ENCODE measurements at regions not wholly inside any gene's neighbourhood (a gene's known extent, or its start where the extent isn't known, plus 50 kb on each side); places are given as distances from the start of the nearest gene placed in this dataset.

- no peak overlapping the region for H3K56ac ChIP-seq (ENCODE audit: extremely low read depth, insufficient read depth, low read length)
- no peak overlapping the region for H2AFZ ChIP-seq (replicated peaks; ENCODE audit: low read length, poor library complexity)
- TF ChIP-seq POLR2A (IDR thresholded peaks at IDR 0.05; ENCODE audit: low read depth, low read length) (no peak), RFX5 (IDR thresholded peaks at IDR 0.05; ENCODE audit: low read depth, low read length) (no peak), MAFK (IDR thresholded peaks at IDR 0.05; ENCODE audit: low read depth, low read length) (no peak), NFE2L2 (IDR thresholded peaks at IDR 0.05; ENCODE audit: low read depth, low read length) (no peak), SMC3 (IDR thresholded peaks at IDR 0.05; ENCODE audit: low read depth, low read length) (no peak), CHD1 (IDR thresholded peaks at IDR 0.05; ENCODE audit: low read depth, low read length) (no peak), FOS (IDR thresholded peaks at IDR 0.05; ENCODE audit: low read depth, low read length) (no peak)
- H3K23ac ChIP-seq (ENCODE audit: low read depth, low read length) = no peak overlapping the region
- ChIA-PET CTCF (interaction anchor here (1.2 kb wide), 1 partner anchor 14 kb away, joined by 4 read pairs; no protein-coding TSS in a partner anchor), POLR2A (ENCODE audit: unreplicated experiment) (no interaction called here)
- H3K14ac ChIP-seq (replicated peaks; ENCODE audit: low read depth, low read length) = no peak overlapping the region
- BruUV-seq (replicated peaks) = no TSS peak
- no peak overlapping the region for H3K4me3 ChIP-seq (ENCODE audit: insufficient read depth, low read depth, low read length)
- no peak overlapping the region for H4K91ac ChIP-seq (ENCODE audit: insufficient read depth, low read depth, low read length)
- H4K8ac ChIP-seq (ENCODE audit: low read depth in 2 of 2, low read length in 2 of 2) = no peak overlapping the region
- no peak overlapping the region for H2AK9ac ChIP-seq (replicated peaks; ENCODE audit: low read depth, low read length, poor library complexity)
- no peak overlapping the region for H3K9ac ChIP-seq (ENCODE audit: low read depth, low read length)
- no peak overlapping the region for H2BK15ac ChIP-seq (ENCODE audit: low read depth, low read length)
- H4K5ac ChIP-seq (ENCODE audit: low read depth, low read length) = no peak overlapping the region
- no peaks in the 10 kb centered on the region for H3K9me1 ChIP-seq (ENCODE audit: insufficient read depth, low read length)
- dilution Hi-C loops (cut with HindIII; ENCODE audit: low sequenced_read_pairs, unreplicated experiment) (no loop called here), in situ Hi-C loops (cut with MboI; ENCODE audit: low sequenced_read_pairs) (no loop called here), intact Hi-C loops (cut with micrococcal nuclease) (no loop called here)
- no peak overlapping the region for H2BK5ac ChIP-seq (ENCODE audit: low read depth, low read length, poor library complexity, severe bottlenecking)
- no peak overlapping the region for H3K27ac ChIP-seq (ENCODE audit: insufficient read depth, low read length)
- no peaks in the 10 kb centered on the region for H3K79me1 ChIP-seq (ENCODE audit: low read depth in 1 of 2, low read length in 2 of 2)
- ATAC-seq (ENCODE audit: low read depth) = no peak
- WGBS, 2 experiments (ENCODE audit: extremely low coverage in 2 of 2, insufficient read length in 1 of 2) = no CpG with 5 or more reads among the region's 6 CpGs
- no peaks in the 10 kb centered on the region for H4K20me1 ChIP-seq (ENCODE audit: insufficient read depth, low read length)
- H2BK120ac ChIP-seq (ENCODE audit: low read depth, low read length) = no peak overlapping the region
- H3K27me3 ChIP-seq (ENCODE audit: control insufficient read depth, insufficient read depth, low read length) = no peaks in the 10 kb centered on the region
- H3K4ac ChIP-seq (ENCODE audit: low read depth, low read length) = no peak overlapping the region
- H3K18ac ChIP-seq (ENCODE audit: low read depth, low read length) = no peak overlapping the region
- H3K4me1 ChIP-seq (ENCODE audit: control insufficient read depth, insufficient read depth, low read length) = no peaks in the 10 kb centered on the region
- no peaks in the 10 kb centered on the region for H3K36me3 ChIP-seq (ENCODE audit: control insufficient read depth, insufficient read depth, low read length)
- no peak for DNase-seq
- no peak overlapping the region for H2BK20ac ChIP-seq (ENCODE audit: low read depth, low read length)
- H3K4me2 ChIP-seq (ENCODE audit: low read depth, low read length) = no peak overlapping the region
- no peak overlapping the region for H2AK5ac ChIP-seq (ENCODE audit: low read depth, low read length)
- H3K9me3 ChIP-seq (ENCODE audit: control insufficient read depth, insufficient read depth, low read length) = no peaks in the 10 kb centered on the region
These were observed 56.4 kb upstream of the POU1F1 start for GRCh38 chr3:87332789-87333188.

All from IMR-90 (cell line).